Endothelial cell of umbilical vein (primary cell): ENCODE measurements at regions not wholly inside any gene's neighbourhood (a gene's known extent, or its start where the extent isn't known, plus 50 kb on each side); places are given as distances from the start of the nearest gene placed in this dataset.

Experiments
- BruUV-seq: library from RNA; stranded (reverse); fragments of 400-500 nt; replicated peaks from 2 replicates; lab custom pipeline; 2021; lab: Mats Ljungman, UMichigan
- CTCF ChIA-PET: fragments of 300-600, 350-600 bp; sonication (Branson Sonifier 250); formaldehyde crosslinking; loops from one replicate; lab custom pipeline; 2021; ENCODE audit warnings: antibody characterized with exemption, inconsistent platforms; lab: Charles Lee
- POLR2A ChIA-PET: fragments of 300-600, 350-600 bp; sonication (Branson Sonifier 250); formaldehyde crosslinking; loops from one replicate; lab custom pipeline; 2021; ENCODE audit warnings: antibody characterized with exemption, inconsistent platforms; lab: Charles Lee
- DNase-seq: peaks from one replicate; pipeline ENCODE4 v3.0.0-alpha.2; 2011; ENCODE audit warnings: low read depth, low spot score
- FAIRE-seq: peaks from 2 replicates; lab custom pipeline; 2011; peaks lifted over from hg19 to GRCh38; lab: Jason Lieb, UNC
- H2AFZ ChIP-seq: 2 replicates; pipeline ENCODE4 v1.6.0; 2012; ENCODE audit warnings: low read depth, low read length, control low read depth, inconsistent platforms
- H3K27ac ChIP-seq: 2 replicates; pipeline ENCODE4 v1.5.1; 2011; ENCODE audit warnings: low read depth, mild to moderate bottlenecking, control low read depth, low read length, moderate library complexity; ENCODE audit not compliant: insufficient read depth
- H3K27me3 ChIP-seq, 2 experiments: 2 replicates each; pipeline versions ENCODE4 v1.6.0 to v1.6.1; 2011; ENCODE audit warnings: low read length in 2 of 2, mixed read lengths in 1 of 2; ENCODE audit not compliant: control insufficient read depth in 2 of 2, insufficient read depth in 2 of 2
- H3K36me3 ChIP-seq, 2 experiments: 2 replicates in 1 of 2; 3 replicates in 1 of 2; pipeline ENCODE4 v1.5.1; 2011; ENCODE audit warnings: low read length in 2 of 2, mild to moderate bottlenecking in 1 of 2, moderate library complexity in 1 of 2; ENCODE audit not compliant: control insufficient read depth in 2 of 2, insufficient read depth in 2 of 2; ENCODE audit errors: extremely low read depth in 1 of 2
- H3K4me1 ChIP-seq: 3 replicates; pipeline ENCODE4 v1.5.1; 2011; ENCODE audit warnings: mild to moderate bottlenecking, low read length; ENCODE audit not compliant: control insufficient read depth, insufficient read depth; ENCODE audit errors: extremely low read depth
- H3K4me2 ChIP-seq: 2 replicates; pipeline ENCODE4 v1.6.1; 2011; ENCODE audit warnings: low read length, control low read depth, mixed read lengths; ENCODE audit not compliant: insufficient read depth
- H3K4me3 ChIP-seq, 3 experiments: fragments of 200-600 bp in 1 of 3; sonication (generic), shearing (Covaris generic) in 1 of 3; replicated peaks in 1 of 3; 2 replicates each; pipeline ENCODE4 v1.5.1; 2011 to 2016; ENCODE audit warnings: control low read depth in 3 of 3, low read length in 3 of 3, mild to moderate bottlenecking in 2 of 3, inconsistent platforms in 1 of 3, low read depth in 1 of 3, moderate library complexity in 1 of 3; ENCODE audit not compliant: insufficient read depth in 1 of 3
- H3K79me2 ChIP-seq: 2 replicates; pipeline ENCODE4 v1.6.0; 2012; ENCODE audit warnings: low read length, inconsistent platforms; ENCODE audit not compliant: control insufficient read depth, insufficient read depth
- H3K9ac ChIP-seq: replicated peaks from 2 replicates; pipeline ENCODE3; 2011; ENCODE audit warnings: low read length, control low read depth; ENCODE audit not compliant: insufficient read depth; ENCODE audit errors: extremely low read depth
- H3K9me1 ChIP-seq: replicated peaks from 3 replicates; pipeline ENCODE4 v1.6.0; 2011; ENCODE audit warnings: mild to moderate bottlenecking, low read length; ENCODE audit not compliant: control insufficient read depth, insufficient read depth; ENCODE audit errors: extremely low read depth
- H3K9me3 ChIP-seq: replicated peaks from 2 replicates; pipeline ENCODE4 v1.5.1; 2012; ENCODE audit warnings: low read length, inconsistent platforms; ENCODE audit not compliant: control insufficient read depth, insufficient read depth
- H4K20me1 ChIP-seq: replicated peaks from 2 replicates; pipeline ENCODE3; 2011; ENCODE audit warnings: mild to moderate bottlenecking, low read length; ENCODE audit not compliant: control insufficient read depth, insufficient read depth; ENCODE audit errors: extremely low read depth
- EZH2 ChIP-seq: IDR thresholded peaks from 2 replicates; pipeline ENCODE4 v1.6.1; 2012; ENCODE audit warnings: borderline replicate concordance, low read depth, mild to moderate bottlenecking, moderate library complexity, low read length, inconsistent platforms; ENCODE audit not compliant: severe bottlenecking
- FOS ChIP-seq: IDR thresholded peaks from 2 replicates; pipeline ENCODE4 v1.6.1; 2011; ENCODE audit warnings: mild to moderate bottlenecking, low read length, moderate library complexity, borderline replicate concordance; ENCODE audit not compliant: insufficient read depth
- GATA2 ChIP-seq: IDR thresholded peaks from 2 replicates; pipeline ENCODE4 v1.7.0; 2011; ENCODE audit warnings: low read depth, mild to moderate bottlenecking, moderate library complexity, mixed read lengths, low read length; ENCODE audit not compliant: insufficient read length, insufficient read depth
- JUN ChIP-seq: IDR thresholded peaks from 2 replicates; pipeline ENCODE4 v1.6.1; 2011; ENCODE audit warnings: borderline replicate concordance, low read depth; ENCODE audit not compliant: insufficient read length, insufficient read depth
- MYC ChIP-seq: IDR thresholded peaks from one replicate; pipeline ENCODE4 v1.6.1; 2011; ENCODE audit warnings: mild to moderate bottlenecking, low read depth, low read length
- POLR2A ChIP-seq: IDR thresholded peaks from 2 replicates; pipeline ENCODE4 v1.6.1; 2012; ENCODE audit warnings: low read depth, mild to moderate bottlenecking, control low read depth, low read length
- POLR2AphosphoS5 ChIP-seq: IDR thresholded peaks from 2 replicates; pipeline ENCODE4 v1.6.1; 2012; ENCODE audit warnings: low read depth, mild to moderate bottlenecking, control low read depth, low read length, moderate library complexity; ENCODE audit not compliant: insufficient read depth
- dilution Hi-C: fragments of 300-500 bp; cut with MboI; formaldehyde crosslinking; loops from one replicate; pipeline ENCODE4 v1.15.0; 2019; ENCODE audit warnings: low sequenced_read_pairs; ENCODE audit not compliant: extremely low pct_ligation_motif_present
- intact Hi-C: fragments of 100-400 bp; cut with micrococcal nuclease; formaldehyde crosslinking; loops from one replicate; pipeline ENCODE4 v1.10.0; 2022
- TF ChIP-seq, protein P1 (sequence below), 2 donors: IDR thresholded peaks; 1 replicate in 1 of 2; 2 replicates in 1 of 2; pipeline ENCODE4 v1.5.1; 2011; ENCODE audit warnings: low read length in 2 of 2, mild to moderate bottlenecking in 2 of 2, moderate library complexity in 2 of 2, control low read depth in 1 of 2, inconsistent platforms in 1 of 2, low read depth in 1 of 2; ENCODE audit not compliant: insufficient read depth in 1 of 2; ENCODE audit errors: extremely low read depth in 1 of 2
- TF ChIP-seq, protein P2 (sequence below): IDR thresholded peaks from 2 replicates; pipeline ENCODE4 v1.6.1; 2011; ENCODE audit not compliant: insufficient read depth, insufficient read length

DNA sequence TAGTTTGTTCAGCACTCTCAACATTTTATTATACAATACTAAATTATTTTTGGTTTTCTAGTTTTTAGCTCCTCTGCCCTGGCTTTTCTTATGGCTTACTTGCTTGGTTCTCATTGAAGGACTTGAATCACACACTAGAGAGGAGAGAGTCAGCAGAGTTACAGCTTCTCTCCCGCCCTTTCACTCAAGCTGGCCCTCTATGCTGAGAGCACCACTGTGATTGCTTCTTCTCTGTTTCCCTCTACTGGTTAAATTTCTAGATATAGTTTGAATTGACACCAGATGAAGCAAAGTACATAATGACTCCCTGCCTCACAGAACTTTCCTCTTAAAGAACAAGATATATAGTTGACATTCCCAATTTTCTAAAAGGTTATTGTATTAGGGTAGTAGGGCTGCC is 767.3 kb upstream of the SORCS1 start:
- Histone ChIP-seq H3K36me3 (no peaks in the 10 kb centered on the region), H3K4me2 (no peak overlapping the region), H3K9me3 (peaks cover 3% of the 10 kb centered on the region), H4K20me1 (no peaks in the 10 kb centered on the region), H3K27me3 (no peaks in the 10 kb centered on the region), H2AFZ (no peak overlapping the region), H3K27ac (no peak overlapping the region), H3K4me3 (no peak overlapping the region), H3K9ac (no peak overlapping the region), H3K9me1 (no peaks in the 10 kb centered on the region), H3K4me1 (no peaks in the 10 kb centered on the region), H3K79me2 (no peaks in the 10 kb centered on the region)
- CTCF ChIA-PET, result no interaction called here
- POLR2A ChIA-PET, result no interaction called here
- intact Hi-C loops (no loop called here), dilution Hi-C loops (no loop called here)
- FAIRE-seq (no peak), DNase-seq (no peak)
- no peak for TF ChIP-seq FOS
- TF ChIP-seq GATA2, result no peak
- TF ChIP-seq, protein P1, sequence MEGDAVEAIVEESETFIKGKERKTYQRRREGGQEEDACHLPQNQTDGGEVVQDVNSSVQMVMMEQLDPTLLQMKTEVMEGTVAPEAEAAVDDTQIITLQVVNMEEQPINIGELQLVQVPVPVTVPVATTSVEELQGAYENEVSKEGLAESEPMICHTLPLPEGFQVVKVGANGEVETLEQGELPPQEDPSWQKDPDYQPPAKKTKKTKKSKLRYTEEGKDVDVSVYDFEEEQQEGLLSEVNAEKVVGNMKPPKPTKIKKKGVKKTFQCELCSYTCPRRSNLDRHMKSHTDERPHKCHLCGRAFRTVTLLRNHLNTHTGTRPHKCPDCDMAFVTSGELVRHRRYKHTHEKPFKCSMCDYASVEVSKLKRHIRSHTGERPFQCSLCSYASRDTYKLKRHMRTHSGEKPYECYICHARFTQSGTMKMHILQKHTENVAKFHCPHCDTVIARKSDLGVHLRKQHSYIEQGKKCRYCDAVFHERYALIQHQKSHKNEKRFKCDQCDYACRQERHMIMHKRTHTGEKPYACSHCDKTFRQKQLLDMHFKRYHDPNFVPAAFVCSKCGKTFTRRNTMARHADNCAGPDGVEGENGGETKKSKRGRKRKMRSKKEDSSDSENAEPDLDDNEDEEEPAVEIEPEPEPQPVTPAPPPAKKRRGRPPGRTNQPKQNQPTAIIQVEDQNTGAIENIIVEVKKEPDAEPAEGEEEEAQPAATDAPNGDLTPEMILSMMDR (IDR thresholded peaks at IDR 0.05; ENCODE audit: extremely low read depth in 1 of 2, insufficient read depth in 1 of 2, low read depth in 1 of 2, low read length in 2 of 2), result no peak
- TF ChIP-seq, protein P2, sequence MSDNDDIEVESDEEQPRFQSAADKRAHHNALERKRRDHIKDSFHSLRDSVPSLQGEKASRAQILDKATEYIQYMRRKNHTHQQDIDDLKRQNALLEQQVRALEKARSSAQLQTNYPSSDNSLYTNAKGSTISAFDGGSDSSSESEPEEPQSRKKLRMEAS, result no peak
- BruUV-seq, result no TSS peak

DNA sequence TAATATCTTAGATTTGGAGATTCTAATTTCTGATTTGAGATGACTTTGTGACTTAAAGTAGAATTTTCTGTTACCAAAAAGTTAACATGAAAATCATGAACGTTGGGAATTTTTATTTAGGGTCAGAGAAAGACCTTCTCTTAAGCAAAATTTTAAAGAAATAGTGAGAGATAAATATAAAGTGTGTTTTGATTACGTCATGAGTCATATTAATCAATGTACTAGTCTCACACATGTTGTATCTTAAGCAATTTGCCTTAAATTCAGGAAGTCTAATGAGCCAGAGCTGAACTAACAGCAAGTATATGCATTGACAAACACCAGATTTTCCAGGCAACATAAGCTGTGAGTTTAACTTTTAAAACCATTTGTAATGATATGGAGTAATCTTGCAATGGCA is 765.5 kb upstream of the SORCS1 start:
- no peak overlapping the region for H3K27ac ChIP-seq
- no peaks in the 10 kb centered on the region for H3K36me3 ChIP-seq
- ChIA-PET CTCF (no interaction called here), POLR2A (no interaction called here)
- no peak for DNase-seq
- peaks cover 3% of the 10 kb centered on the region for H3K9me3 ChIP-seq
- BruUV-seq, result no TSS peak
- TF ChIP-seq GATA2 (no peak), POLR2AphosphoS5 (no peak), MYC (no peak), JUN (no peak), FOS (no peak), EZH2 (no peak), POLR2A (no peak)
- TF ChIP-seq, protein P2, result no peak
- TF ChIP-seq, protein P1 (IDR thresholded peaks at IDR 0.05; ENCODE audit: extremely low read depth in 1 of 2, insufficient read depth in 1 of 2, low read depth in 1 of 2, low read length in 2 of 2), result no peak
- H3K9me1 ChIP-seq, result no peaks in the 10 kb centered on the region
- no peak overlapping the region for H3K4me2 ChIP-seq
- intact Hi-C loops (no loop called here), dilution Hi-C loops (no loop called here)
- no peaks in the 10 kb centered on the region for H3K79me2 ChIP-seq
- no peaks in the 10 kb centered on the region for H3K27me3 ChIP-seq
- H3K4me3 ChIP-seq, result no peak overlapping the region
- no peaks in the 10 kb centered on the region for H4K20me1 ChIP-seq
- H3K9ac ChIP-seq, result no peak overlapping the region
- H3K4me1 ChIP-seq, result no peaks in the 10 kb centered on the region
- FAIRE-seq, result no peak
- no peak overlapping the region for H2AFZ ChIP-seq
